ENCODE measurements at regions not wholly inside any gene's neighbourhood (a gene's known extent, or its start where the extent isn't known, plus 50 kb on each side); places are given as distances from the start of the nearest gene placed in this dataset.
"Not testable (repeated sequence)": the region's sequence is repeated elsewhere in the genome, so short reads cannot be mapped to it uniquely, and the experiment has no call there.

DNA sequence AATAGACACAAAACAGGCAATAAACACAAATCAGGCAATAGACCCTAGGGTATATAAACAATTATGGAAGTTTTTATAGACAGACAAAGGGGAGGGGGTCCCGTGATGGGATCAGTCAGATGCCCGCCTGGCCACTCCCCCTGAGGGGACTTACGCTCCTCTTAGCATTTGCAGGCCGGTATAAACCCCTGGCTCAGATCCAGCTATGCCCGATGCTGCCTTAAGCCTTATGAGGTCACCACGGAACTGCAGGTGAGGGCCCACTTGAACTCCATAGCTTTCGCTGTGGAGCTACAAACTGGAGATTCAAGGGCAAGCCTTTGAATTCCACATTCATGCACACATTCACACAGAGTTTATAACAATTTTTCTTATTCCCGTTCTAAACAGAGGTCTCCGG, 340.5 kb upstream of the USP9Y start:
- DNase-seq = no peak

GRCh38 chrY:12365311-12365910, 335.6 kb upstream of the USP9Y start:
- no peak for DNase-seq

DNA sequence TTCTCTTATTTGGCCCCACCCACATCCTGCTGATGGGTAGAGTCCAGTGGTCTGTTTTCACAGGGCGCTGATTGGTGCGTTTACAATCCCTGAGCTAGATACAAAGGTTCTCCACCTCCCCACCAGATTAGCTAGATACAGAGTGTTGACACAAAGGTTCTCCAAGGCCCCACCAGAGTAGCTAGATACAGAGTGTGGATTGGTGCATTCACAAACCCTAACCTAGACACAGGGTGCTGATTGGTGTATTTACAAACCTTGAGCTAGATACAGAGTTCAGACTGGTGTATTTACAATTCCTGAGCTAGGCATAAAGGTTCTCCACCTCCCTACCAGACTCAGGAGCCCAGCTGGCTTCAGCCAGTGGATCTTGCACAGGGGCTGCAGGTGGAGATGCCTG, 326.4 kb upstream of the USP9Y start:
- not testable (repeated sequence) for DNase-seq

DNA sequence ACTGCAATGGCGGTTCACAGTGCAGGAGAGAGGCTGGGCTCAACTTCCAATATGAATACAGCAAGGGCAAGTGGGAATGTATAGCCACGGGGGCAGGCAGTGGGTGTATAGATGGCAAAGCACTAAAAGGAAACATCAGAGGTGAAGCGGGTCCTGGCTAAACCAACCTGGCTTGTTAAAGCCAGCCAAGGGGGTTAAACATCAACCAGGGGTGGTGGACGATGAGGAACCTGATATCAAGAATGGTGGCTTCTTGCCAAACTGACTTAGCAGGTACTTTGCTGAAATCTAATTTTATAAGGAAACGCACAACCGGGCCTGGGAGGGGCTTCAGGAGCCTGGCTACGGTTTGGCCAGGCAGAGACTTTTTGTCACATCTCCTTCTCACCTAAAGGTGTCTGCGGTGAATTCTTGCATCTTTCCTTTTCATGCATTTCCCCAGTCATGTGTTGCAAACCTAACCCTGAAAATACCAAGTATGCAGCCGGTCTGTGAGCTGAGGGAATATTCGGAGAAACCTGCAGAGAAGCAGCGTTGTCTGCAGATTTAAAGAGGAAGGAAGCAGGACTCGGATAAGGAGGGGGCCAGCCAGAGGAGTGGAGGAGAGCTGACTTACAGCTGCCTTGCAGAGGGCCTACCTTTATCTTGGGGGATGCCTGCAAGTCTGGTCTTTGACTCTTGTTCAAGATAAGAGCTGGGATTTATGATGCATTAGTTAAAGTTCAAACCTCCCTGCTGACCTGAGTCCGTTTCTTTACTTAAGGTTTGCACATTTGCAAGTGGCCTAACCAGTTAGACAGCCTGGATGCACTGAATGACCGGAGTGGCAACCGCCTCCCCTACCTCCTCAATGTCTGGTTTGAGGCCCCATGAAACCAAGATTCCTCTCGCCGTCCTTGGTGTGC, 309.1 kb upstream of the USP9Y start:
- DNase-seq = not testable (repeated sequence)

- no peak for DNase-seq
Observed at GRCh38 chrY:12393190-12393589, 307.8 kb upstream of the USP9Y start.

- not testable (repeated sequence) for DNase-seq
Observed at GRCh38 chrY:12395381-12396120, 305.5 kb upstream of the USP9Y start.

- no peak for DNase-seq
Observed at GRCh38 chrY:12403916-12404315, 297.1 kb upstream of the USP9Y start.

DNA sequence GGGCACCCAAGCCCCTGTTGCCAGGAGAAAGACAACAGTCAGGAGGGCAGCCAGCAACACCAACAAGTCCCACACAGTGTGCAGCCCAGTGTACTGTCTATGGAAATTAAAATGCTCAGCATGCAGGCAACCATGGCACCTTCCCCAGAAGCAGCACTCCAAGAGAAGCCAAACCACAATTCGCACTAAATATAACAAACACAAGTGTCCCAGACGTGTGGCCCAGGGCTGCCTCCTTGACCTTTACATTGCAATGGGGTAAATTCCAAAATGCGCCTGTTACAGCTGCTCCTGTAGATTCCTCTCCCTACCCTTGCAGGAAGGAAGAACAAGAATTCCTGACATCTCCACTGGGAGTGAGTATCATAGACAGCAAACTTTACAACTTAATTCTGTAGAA, 292.8 kb upstream of the USP9Y start:
- no peak for DNase-seq

DNA sequence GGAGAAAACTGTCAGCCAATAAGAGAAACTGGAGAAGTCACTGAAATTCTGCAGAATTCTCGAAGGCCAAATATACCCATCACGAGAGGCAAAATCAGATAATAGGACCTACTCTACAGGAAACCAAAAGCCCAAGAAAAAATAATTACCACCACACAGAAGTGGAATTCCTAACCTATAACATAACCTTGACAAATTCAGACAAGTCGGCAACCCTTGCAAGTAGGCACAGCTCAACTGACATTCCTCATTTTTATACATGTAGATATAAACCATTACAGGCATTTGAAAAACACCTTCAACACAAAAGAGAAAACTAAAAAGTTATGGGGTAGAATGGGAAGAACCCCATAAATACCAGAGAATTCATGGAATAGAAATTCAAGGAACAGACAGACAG, 290.3 kb upstream of the USP9Y start:
- DNase-seq = no peak

- no peak for DNase-seq
Observed at GRCh38 chrY:12421072-12421787, 279.8 kb upstream of the USP9Y start.

- DNase-seq = no peak
Observed at GRCh38 chrY:12421788-12422124, 279.3 kb upstream of the USP9Y start.

GRCh38 chrY:12422536-12422935, 278.5 kb upstream of the USP9Y start:
- no peak for DNase-seq

- no peak for DNase-seq
Observed at GRCh38 chrY:12423416-12424252, 277.4 kb upstream of the USP9Y start.

- DNase-seq = no peak
Observed at GRCh38 chrY:12425506-12425905, 275.5 kb upstream of the USP9Y start.

DNA sequence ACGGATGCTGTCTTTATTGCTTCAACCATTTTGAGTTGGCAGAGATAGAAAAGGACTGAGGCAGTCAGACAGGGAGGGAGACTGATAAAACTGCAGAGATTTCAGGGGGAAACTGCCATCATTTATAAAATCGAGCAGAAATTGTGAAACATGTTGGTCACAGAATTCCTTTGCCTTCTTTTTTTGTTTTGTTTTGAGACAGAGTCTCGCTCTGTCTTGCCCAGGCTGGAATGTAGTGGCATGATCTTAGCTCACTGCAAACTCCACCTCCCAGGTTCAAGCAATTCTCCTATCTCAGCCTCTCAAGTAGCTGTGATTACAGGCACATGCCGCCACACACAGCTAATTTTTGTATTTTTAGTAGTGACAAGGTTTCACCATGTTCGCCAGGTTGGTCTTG, 273.7 kb upstream of the USP9Y start:
- DNase-seq = no peak

DNA sequence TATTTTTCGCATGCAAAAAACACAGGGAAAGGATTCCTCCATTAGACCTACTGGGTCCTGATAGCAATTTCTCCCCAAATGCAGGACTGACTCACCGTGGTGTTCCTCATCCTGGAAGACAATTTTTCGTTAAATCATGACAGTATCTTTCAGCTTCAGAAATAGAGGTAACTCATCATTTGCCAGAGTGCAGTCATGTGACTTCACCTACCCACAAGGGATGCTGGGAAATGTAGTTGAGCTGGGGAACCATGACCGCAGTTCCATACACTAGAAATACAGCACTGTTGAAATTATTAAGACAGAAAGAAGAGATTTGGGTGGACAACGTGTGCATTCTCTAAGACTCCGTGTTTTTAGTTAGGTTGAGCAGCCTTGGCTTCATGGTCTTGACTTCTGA, 269.5 kb upstream of the USP9Y start:
- DNase-seq = no peak

- DNase-seq = not testable (repeated sequence)
Observed at GRCh38 chrY:12438823-12439222, 262.2 kb upstream of the USP9Y start.

DNA sequence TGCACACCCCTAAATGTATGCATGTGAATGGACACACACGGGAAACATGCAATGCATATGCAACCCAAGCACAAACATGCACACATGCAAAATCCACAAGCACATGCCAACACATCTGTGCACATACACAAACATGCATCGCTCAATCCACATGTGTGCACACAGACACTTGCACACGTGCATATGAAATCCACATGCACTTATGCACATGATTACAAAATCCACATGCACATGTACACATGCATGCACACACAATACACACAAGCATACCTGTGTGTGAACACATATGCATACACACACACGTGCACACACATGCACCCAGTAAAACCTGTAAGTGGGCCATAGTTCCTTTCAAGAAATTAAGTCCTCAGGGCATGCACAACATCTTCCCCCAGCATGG, 256.8 kb upstream of the USP9Y start:
- DNase-seq = no peak

GRCh38 chrY:12446486-12447265, 254.4 kb upstream of the USP9Y start:
- not testable (repeated sequence) for DNase-seq

- DNase-seq = not testable (repeated sequence)
Observed at GRCh38 chrY:12448561-12448960, 252.5 kb upstream of the USP9Y start.

DNA sequence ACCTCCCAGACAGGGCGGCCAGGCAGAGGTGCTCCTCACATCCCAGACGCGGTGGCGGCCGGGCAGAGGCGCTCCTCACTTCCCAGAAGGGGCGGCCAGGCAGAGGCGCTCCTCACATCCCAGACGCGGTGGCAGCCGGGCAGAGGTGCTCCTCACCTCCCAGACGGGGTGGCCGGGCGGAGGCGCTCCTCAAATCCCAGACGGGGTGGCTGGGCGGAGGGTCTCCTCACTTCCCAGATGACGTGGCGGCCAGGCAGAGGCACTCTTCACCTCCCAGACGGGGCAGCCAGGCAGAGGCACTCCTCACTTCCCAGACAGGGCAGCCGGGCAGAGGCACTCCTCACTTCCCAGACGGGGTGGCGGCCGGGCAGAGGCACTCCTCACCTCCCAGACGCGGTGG, 247.7 kb upstream of the USP9Y start:
- DNase-seq = not testable (repeated sequence)
